Right atrium auricular region (tissue), 2 donors: ENCODE measurements at regions not wholly inside any gene's neighbourhood (a gene's known extent, or its start where the extent isn't known, plus 50 kb on each side); places are given as distances from the start of the nearest gene placed in this dataset.

Source experiments
- DNase-seq: peaks from one replicate; pipeline ENCODE4 v3.0.0-alpha.2; 2019; ENCODE audit warnings: low spot score
- H3K27ac ChIP-seq, 2 donors: fragments of 200-600 bp; sonication (generic); 1 replicate in 1 of 2; 2 replicates in 1 of 2; pipeline ENCODE4 v1.5.1; 2016 to 2019
- H3K27me3 ChIP-seq, 2 donors: fragments of 200-600 bp; sonication (generic); one replicate each; pipeline versions ENCODE4 v1.5.1 to v1.6.0; 2017 to 2019
- H3K36me3 ChIP-seq: fragments of 200-600 bp; sonication (generic); one replicate; pipeline ENCODE4 v1.5.1; 2016
- H3K4me1 ChIP-seq, 2 donors: fragments of 200-600 bp; sonication (generic); one replicate each; pipeline versions ENCODE4 v1.5.1 to v1.6.0; 2017 to 2019
- H3K4me3 ChIP-seq, 2 donors: fragments of 200-600 bp; sonication (generic); 1 replicate in 1 of 2; 2 replicates in 1 of 2; pipeline ENCODE4 v1.5.1; 2017 to 2019; ENCODE audit warnings: mild to moderate bottlenecking in 1 of 2, moderate library complexity in 1 of 2
- H3K9me3 ChIP-seq, 2 donors: fragments of 200-600 bp; sonication (generic); one replicate each; pipeline ENCODE4 v1.5.1; 2019
- CTCF ChIP-seq, 2 donors: fragments of 200-600 bp; sonication (generic); IDR thresholded peaks; one replicate each; pipeline ENCODE4 v1.5.1; 2019; ENCODE audit warnings: antibody characterized with exemption in 2 of 2

GRCh38 chr1:183736343-183736742, 68.6 kb upstream of the RGL1 start:
- Histone ChIP-seq H3K9me3 (no peaks in the 10 kb centered on the region), H3K4me3 (no peak overlapping the region), H3K4me1 (peaks cover 0 to 21% of the 10 kb centered on the region in 2 donors), H3K27me3 (no peaks in the 10 kb centered on the region), H3K36me3 (no peaks in the 10 kb centered on the region), H3K27ac (no peak overlapping the region)
- DNase-seq, result no peak
- no peak for TF ChIP-seq CTCF (IDR thresholded peaks at IDR 0.05)

- no peak overlapping the region for H3K4me3 ChIP-seq
- no peak for TF ChIP-seq CTCF (IDR thresholded peaks at IDR 0.05)
- peak overlapping the region in 1 of 2 donors; percentile 54 for H3K27ac ChIP-seq
- H3K4me1 ChIP-seq, result peaks cover 0 to 24% of the 10 kb centered on the region in 2 donors
- no peak for DNase-seq
- no peaks in the 10 kb centered on the region for H3K27me3 ChIP-seq
- H3K36me3 ChIP-seq, result no peaks in the 10 kb centered on the region
- no peaks in the 10 kb centered on the region for H3K9me3 ChIP-seq
These were observed 69.7 kb upstream of the RGL1 start for GRCh38 chr1:183735069-183735860.

- Histone ChIP-seq H3K9me3 (no peaks in the 10 kb centered on the region), H3K27ac (peak overlapping the region; percentile 23 to 54), H3K4me1 (peaks cover 0 to 23% of the 10 kb centered on the region in 2 donors), H3K27me3 (no peaks in the 10 kb centered on the region), H3K4me3 (no peak overlapping the region), H3K36me3 (no peaks in the 10 kb centered on the region)
- DNase-seq, result peak; percentile 61
- no peak for TF ChIP-seq CTCF (IDR thresholded peaks at IDR 0.05)
These were observed 70.3 kb upstream of the RGL1 start for GRCh38 chr1:183734543-183735036.

- no peak for TF ChIP-seq CTCF (IDR thresholded peaks at IDR 0.05)
- Histone ChIP-seq H3K27ac (peak overlapping the region; percentile 23 to 54), H3K27me3 (no peaks in the 10 kb centered on the region), H3K4me1 (peaks cover 0 to 15% of the 10 kb centered on the region in 2 donors), H3K36me3 (no peaks in the 10 kb centered on the region), H3K9me3 (no peaks in the 10 kb centered on the region), H3K4me3 (no peak overlapping the region)
- DNase-seq, result no peak
These were observed 71.2 kb upstream of the RGL1 start for GRCh38 chr1:183733715-183734114.

GRCh38 chr1:183732236-183732880, 72.6 kb upstream of the RGL1 start:
- H3K4me1 ChIP-seq, result peaks cover 0 to 15% of the 10 kb centered on the region in 2 donors
- H3K27ac ChIP-seq, result no peak overlapping the region
- DNase-seq, result no peak

More at GRCh38 chr1:183732236-183732880, 72.6 kb upstream of the RGL1 start:
- no peaks in the 10 kb centered on the region for H3K9me3 ChIP-seq
- TF ChIP-seq CTCF (IDR thresholded peaks at IDR 0.05), result no peak
- no peaks in the 10 kb centered on the region for H3K36me3 ChIP-seq
- no peaks in the 10 kb centered on the region for H3K27me3 ChIP-seq
- no peak overlapping the region for H3K4me3 ChIP-seq
